Spleen (tissue), 11 donors: ENCODE measurements at regions not wholly inside any gene's neighbourhood (a gene's known extent, or its start where the extent isn't known, plus 50 kb on each side); places are given as distances from the start of the nearest gene placed in this dataset.

ENCODE experiments used
- DNase-seq: peaks from one replicate; pipeline ENCODE4 v3.0.0-alpha.2; 2020
- H3K27ac ChIP-seq, 8 donors: fragments of 200-600 bp; sonication (generic) in 7 of 8; 1 replicate in 4 of 8; 2 replicates in 4 of 8; pipeline versions ENCODE4 v1.5.0 to v1.8.0; 2016 to 2021; ENCODE audit warnings: inconsistent platforms in 4 of 8, mild to moderate bottlenecking in 4 of 8, moderate library complexity in 1 of 8
- H3K27me3 ChIP-seq, 7 donors: fragments of 200-600 bp; sonication (generic) in 6 of 7; replicated peaks in 1 of 7; 1 replicate in 4 of 7; 2 replicates in 3 of 7; pipeline versions ENCODE4 v1.5.0 to v1.8.0; 2016 to 2021; ENCODE audit warnings: inconsistent platforms in 3 of 7, mild to moderate bottlenecking in 1 of 7
- H3K36me3 ChIP-seq, 6 donors: fragments of 200-600 bp; sonication (generic) in 5 of 6; 1 replicate in 4 of 6; 2 replicates in 2 of 6; pipeline versions ENCODE4 v1.5.0 to v1.8.0; 2016 to 2021; ENCODE audit warnings: inconsistent platforms in 2 of 6
- H3K4me1 ChIP-seq, 6 donors: fragments of 200-600 bp; sonication (generic) in 5 of 6; 1 replicate in 3 of 6; 2 replicates in 3 of 6; pipeline versions ENCODE4 v1.5.0 to v1.8.0; 2016 to 2021; ENCODE audit warnings: inconsistent platforms in 3 of 6
- H3K4me3 ChIP-seq, 8 donors: fragments of 200-600 bp; sonication (generic) in 7 of 8; 1 replicate in 4 of 8; 2 replicates in 4 of 8; pipeline versions ENCODE4 v1.5.0 to v1.8.0; 2016 to 2021; ENCODE audit warnings: inconsistent platforms in 4 of 8, mild to moderate bottlenecking in 4 of 8, moderate library complexity in 2 of 8
- H3K9me3 ChIP-seq, 8 donors: fragments of 200-600 bp; sonication (generic) in 7 of 8; 1 replicate in 4 of 8; 2 replicates in 4 of 8; pipeline versions ENCODE4 v1.5.0 to v1.8.0; 2016 to 2021; ENCODE audit warnings: inconsistent platforms in 4 of 8
- POLR2A ChIP-seq, 3 donors: fragments of 450-650 bp; IDR thresholded peaks; one replicate each; pipeline ENCODE4 v1.5.1; 2017; ENCODE audit warnings: antibody characterized with exemption in 3 of 3, mild to moderate bottlenecking in 1 of 3
- POLR2AphosphoS5 ChIP-seq, 3 donors: sonication (generic); formaldehyde crosslinking; IDR thresholded peaks; one replicate each; pipeline ENCODE4 v1.5.1; 2017; ENCODE audit warnings: antibody characterized with exemption in 3 of 3
- WGBS, 5 donors: extraction: QIAGEN DNeasy Blood & Tissue Kit in 3 of 5; methylation state at CpG; one replicate each; pipeline versions ENCODE4 v1.1.5 to v1.1.7; 2013 to 2018; 5-methylcytosine and 5-hydroxymethylcytosine counted together
- intact Hi-C: fragments of 100-400 bp; cut with DNase I; formaldehyde crosslinking; loops from one replicate; pipeline ENCODE4 v1.15.0; 2023; ENCODE audit warnings: low total_unique reads
- TF ChIP-seq, protein P1 (sequence below), 11 experiments: fragments of 200-600 bp in 7 of 11; fragments of 450-650 bp in 4 of 11; sonication (generic) in 4 of 11; IDR thresholded peaks in 8 of 11; conservative IDR thresholded peaks in 3 of 11; 1 replicate in 7 of 11; 2 replicates in 4 of 11; pipeline versions ENCODE4 v1.4.0 to v1.8.0; 2016 to 2021; ENCODE audit warnings: antibody characterized with exemption in 11 of 11, inconsistent platforms in 4 of 11, mild to moderate bottlenecking in 1 of 11
- donor health status: healthy with polysubstance abuse.
- donor health status: DM: no; HTN: no; CAD: no; lungs with moderate emphysema.
- donor health status: DM: no; HTN: no; CAD: no.
- donor health status: Bipolar disorder and iron deficiency.
- donor health status: healthy.
- donor health status: DM: no; HTN: no; CAD: no.
- donor health status: DM: yes; HTN: yes; CAD: no.

DNA sequence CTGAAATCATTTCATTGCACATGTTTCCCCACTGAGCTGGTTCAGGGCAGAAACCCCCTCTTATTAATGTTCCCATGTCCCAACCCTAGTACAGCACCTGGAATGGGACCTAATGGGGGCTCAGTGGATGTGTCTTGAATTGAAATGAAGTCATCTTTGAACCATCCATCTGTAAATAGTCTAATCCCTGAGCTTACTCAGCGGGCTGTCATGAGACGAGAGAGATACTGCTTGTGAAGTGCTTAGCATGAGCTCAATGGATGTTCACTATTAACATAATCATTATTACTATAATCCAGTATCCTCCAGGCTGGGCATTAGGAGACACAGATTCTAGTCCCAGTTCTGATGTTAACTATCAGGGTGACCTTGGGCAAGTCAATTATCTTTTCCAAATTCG, 106.6 kb upstream of the LRFN2 start:
- no peak for TF ChIP-seq POLR2AphosphoS5 (IDR thresholded peaks at IDR 0.05)
- TF ChIP-seq, protein P1, sequence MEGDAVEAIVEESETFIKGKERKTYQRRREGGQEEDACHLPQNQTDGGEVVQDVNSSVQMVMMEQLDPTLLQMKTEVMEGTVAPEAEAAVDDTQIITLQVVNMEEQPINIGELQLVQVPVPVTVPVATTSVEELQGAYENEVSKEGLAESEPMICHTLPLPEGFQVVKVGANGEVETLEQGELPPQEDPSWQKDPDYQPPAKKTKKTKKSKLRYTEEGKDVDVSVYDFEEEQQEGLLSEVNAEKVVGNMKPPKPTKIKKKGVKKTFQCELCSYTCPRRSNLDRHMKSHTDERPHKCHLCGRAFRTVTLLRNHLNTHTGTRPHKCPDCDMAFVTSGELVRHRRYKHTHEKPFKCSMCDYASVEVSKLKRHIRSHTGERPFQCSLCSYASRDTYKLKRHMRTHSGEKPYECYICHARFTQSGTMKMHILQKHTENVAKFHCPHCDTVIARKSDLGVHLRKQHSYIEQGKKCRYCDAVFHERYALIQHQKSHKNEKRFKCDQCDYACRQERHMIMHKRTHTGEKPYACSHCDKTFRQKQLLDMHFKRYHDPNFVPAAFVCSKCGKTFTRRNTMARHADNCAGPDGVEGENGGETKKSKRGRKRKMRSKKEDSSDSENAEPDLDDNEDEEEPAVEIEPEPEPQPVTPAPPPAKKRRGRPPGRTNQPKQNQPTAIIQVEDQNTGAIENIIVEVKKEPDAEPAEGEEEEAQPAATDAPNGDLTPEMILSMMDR (IDR thresholded peaks at IDR 0.05 in 8 of 11, conservative IDR thresholded peaks at IDR 0.05 in 3 of 11): no peak
- TF ChIP-seq POLR2A (IDR thresholded peaks at IDR 0.05): no peak
- no peaks in the 10 kb centered on the region for H3K4me1 ChIP-seq
- no peak overlapping the region for H3K27ac ChIP-seq
- H3K36me3 ChIP-seq: no peaks in the 10 kb centered on the region
- no peak for DNase-seq
- intact Hi-C loops: no loop called here
- no peaks in the 10 kb centered on the region for H3K9me3 ChIP-seq
- WGBS, 5 donors: 81 to 94% (median 86%) methylated on average over 3 of the region's 3 CpGs
- no peaks in the 10 kb centered on the region for H3K27me3 ChIP-seq
- no peak overlapping the region for H3K4me3 ChIP-seq

DNA sequence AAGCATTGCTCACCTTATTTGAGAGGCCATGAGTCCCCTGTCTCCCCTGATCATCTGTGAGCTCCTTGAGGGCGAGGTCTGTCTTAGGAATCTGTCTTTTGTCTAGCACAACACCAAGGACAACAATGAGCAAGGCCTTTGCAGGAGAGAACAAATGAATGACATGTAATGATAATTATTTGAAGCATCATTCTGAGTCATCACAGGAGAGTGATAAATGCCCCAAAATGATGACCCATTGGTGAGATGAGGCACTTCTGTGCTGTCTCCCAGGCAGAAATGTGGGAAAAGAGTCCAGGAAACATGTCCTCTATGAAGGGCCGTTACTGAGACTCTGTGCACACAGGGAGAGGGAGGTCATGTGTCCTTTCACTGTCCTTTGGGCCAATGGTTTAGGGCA, 105.2 kb upstream of the LRFN2 start:
- 61 to 84% (median 70%) methylated on average over 2 of the region's 2 CpGs for WGBS, 5 donors
- Histone ChIP-seq H3K9me3 (no peaks in the 10 kb centered on the region), H3K36me3 (no peaks in the 10 kb centered on the region), H3K4me3 (no peak overlapping the region), H3K27ac (no peak overlapping the region), H3K4me1 (no peaks in the 10 kb centered on the region), H3K27me3 (peaks cover 0 to under 1% (median 0%) of the 10 kb centered on the region in 7 donors)
- TF ChIP-seq POLR2AphosphoS5 (IDR thresholded peaks at IDR 0.05) (no peak), POLR2A (IDR thresholded peaks at IDR 0.05) (no peak)
- TF ChIP-seq, protein P1 (IDR thresholded peaks at IDR 0.05 in 8 of 11, conservative IDR thresholded peaks at IDR 0.05 in 3 of 11): no peak
- intact Hi-C loops: no loop called here
- peak; percentile 1 for DNase-seq

GRCh38 chr6:40689185-40689584, 102.0 kb upstream of the LRFN2 start:
- no peaks in the 10 kb centered on the region for H3K36me3 ChIP-seq
- H3K27me3 ChIP-seq: peaks cover 0 to 18% (median 0%) of the 10 kb centered on the region in 7 donors
- DNase-seq: no peak
- TF ChIP-seq POLR2AphosphoS5 (IDR thresholded peaks at IDR 0.05): no peak
- TF ChIP-seq POLR2A (IDR thresholded peaks at IDR 0.05): no peak
- TF ChIP-seq, protein P1 (IDR thresholded peaks at IDR 0.05 in 8 of 11, conservative IDR thresholded peaks at IDR 0.05 in 3 of 11): no peak
- H3K27ac ChIP-seq: no peak overlapping the region
- peaks cover 0 to 20% (median 15%) of the 10 kb centered on the region in 8 donors for H3K9me3 ChIP-seq
- no peak overlapping the region for H3K4me3 ChIP-seq
- 56 to 77% (median 66%) methylated on average over 4 of the region's 4 CpGs for WGBS, 5 donors
- intact Hi-C loops: no loop called here
- no peaks in the 10 kb centered on the region for H3K4me1 ChIP-seq

DNA sequence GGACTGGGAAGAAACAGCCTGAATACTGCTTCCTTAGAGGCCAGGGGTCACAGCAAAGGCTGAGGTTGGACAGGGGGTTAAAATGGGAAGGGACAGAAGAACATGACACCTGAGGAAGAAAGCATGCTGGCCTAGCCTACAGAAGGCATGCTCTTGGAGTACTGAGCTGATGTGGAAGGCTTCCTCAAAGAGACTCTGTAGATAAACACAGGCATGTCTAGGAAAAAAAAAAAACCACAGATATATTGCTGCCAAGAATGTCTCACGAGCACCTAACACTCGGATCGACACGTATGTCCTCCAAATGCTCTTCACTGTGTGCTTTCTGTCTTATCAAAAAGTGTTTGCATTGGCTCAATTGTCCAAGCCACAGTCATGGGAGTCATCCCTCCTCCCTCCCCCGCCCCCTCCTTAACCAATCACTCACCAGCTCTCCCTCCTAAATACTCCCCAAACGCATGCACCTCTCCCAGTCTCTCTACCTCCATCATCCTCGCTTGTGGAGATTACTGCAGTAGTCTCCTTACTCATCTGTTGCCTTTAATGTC, 101.1 kb upstream of the LRFN2 start:
- Histone ChIP-seq H3K36me3 (no peaks in the 10 kb centered on the region), H3K4me3 (no peak overlapping the region), H3K27ac (no peak overlapping the region), H3K4me1 (no peaks in the 10 kb centered on the region), H3K9me3 (peaks cover 0 to 20% (median 15%) of the 10 kb centered on the region in 8 donors), H3K27me3 (peaks cover 0 to 18% (median 0%) of the 10 kb centered on the region in 7 donors)
- DNase-seq: no peak
- TF ChIP-seq POLR2AphosphoS5 (IDR thresholded peaks at IDR 0.05) (no peak), POLR2A (IDR thresholded peaks at IDR 0.05) (no peak)
- TF ChIP-seq, protein P1 (IDR thresholded peaks at IDR 0.05 in 8 of 11, conservative IDR thresholded peaks at IDR 0.05 in 3 of 11): no peak
- 75 to 83% (median 80%) methylated on average over 7 of the region's 7 CpGs for WGBS, 5 donors
- intact Hi-C loops: no loop called here
